ENCODE measurements at regions not wholly inside any gene's neighbourhood (a gene's known extent, or its start where the extent isn't known, plus 50 kb on each side); places are given as distances from the start of the nearest gene placed in this dataset.
"Not testable (repeated sequence)": the region's sequence is repeated elsewhere in the genome, so short reads cannot be mapped to it uniquely, and the experiment has no call there.

GRCh38 chr12:107144441-107144840 is 51.1 kb upstream of the CRY1 start:
- DNase-seq (ENCODE audit: low read depth), result no peak

GRCh38 chr12:107144990-107145389 is 51.6 kb upstream of the CRY1 start:
- DNase-seq (ENCODE audit: low read depth), result no peak

GRCh38 chr12:107145397-107145796 is 52.0 kb upstream of the CRY1 start:
- no peak for DNase-seq (ENCODE audit: low read depth)

GRCh38 chr12:107148107-107148506 is 54.8 kb upstream of the CRY1 start:
- no peak for DNase-seq (ENCODE audit: low read depth)

GRCh38 chr12:107152315-107152714 is 59.0 kb upstream of the CRY1 start:
- DNase-seq (ENCODE audit: low read depth), result no peak

- DNase-seq (ENCODE audit: low read depth), result no peak
These were observed 66.1 kb upstream of the CRY1 start for GRCh38 chr12:107159384-107159900.

- no peak for DNase-seq (ENCODE audit: low read depth)
These were observed 70.1 kb upstream of the CRY1 start for GRCh38 chr12:107163413-107163812.

- no peak for DNase-seq (ENCODE audit: low read depth)
These were observed 71.0 kb upstream of the CRY1 start for GRCh38 chr12:107164392-107164791.

- no peak for DNase-seq (ENCODE audit: low read depth)
These were observed 72.2 kb upstream of the CRY1 start for GRCh38 chr12:107165581-107165980.

- DNase-seq (ENCODE audit: low read depth), result no peak
These were observed 74.4 kb upstream of the CRY1 start for GRCh38 chr12:107167756-107168155.

- DNase-seq (ENCODE audit: low read depth), result no peak
These were observed 75.9 kb upstream of the CRY1 start for GRCh38 chr12:107169200-107169599.

GRCh38 chr12:107178776-107179175 is 85.4 kb upstream of the CRY1 start:
- DNase-seq (ENCODE audit: low read depth), result no peak

- DNase-seq (ENCODE audit: low read depth), result no peak
These were observed 86.5 kb upstream of the CRY1 start for GRCh38 chr12:107179871-107180270.

- no peak for DNase-seq (ENCODE audit: low read depth)
These were observed 86.9 kb upstream of the CRY1 start for GRCh38 chr12:107180272-107180671.

GRCh38 chr12:107184359-107184930 is 91.1 kb upstream of the CRY1 start:
- DNase-seq (ENCODE audit: low read depth), result no peak

GRCh38 chr12:107196681-107197080 is 103.3 kb upstream of the CRY1 start:
- DNase-seq (ENCODE audit: low read depth), result no peak

- DNase-seq (ENCODE audit: low read depth), result no peak
These were observed 107.0 kb upstream of the CRY1 start for GRCh38 chr12:107200394-107200793.

GRCh38 chr12:107207931-107208525 is 114.7 kb upstream of the CRY1 start:
- no peak for DNase-seq (ENCODE audit: low read depth)

- DNase-seq (ENCODE audit: low read depth), result not testable (repeated sequence)
These were observed 116.4 kb upstream of the CRY1 start for GRCh38 chr12:107209700-107210099.

- DNase-seq (ENCODE audit: low read depth), result not testable (repeated sequence)
These were observed 121.0 kb upstream of the CRY1 start for GRCh38 chr12:107214373-107214773.

- not testable (repeated sequence) for DNase-seq (ENCODE audit: low read depth)
These were observed 123.1 kb upstream of the CRY1 start for GRCh38 chr12:107216411-107216810.

GRCh38 chr12:107219301-107219700 is 126.0 kb upstream of the CRY1 start:
- DNase-seq (ENCODE audit: low read depth), result no peak

GRCh38 chr12:107221913-107222312 is 128.6 kb upstream of the CRY1 start:
- DNase-seq (ENCODE audit: low read depth), result no peak

GRCh38 chr12:107223821-107224220 is 130.5 kb upstream of the CRY1 start:
- no peak for DNase-seq (ENCODE audit: low read depth)
